NOMO-1 (cell line): ENCODE measurements at regions not wholly inside any gene's neighbourhood (a gene's known extent, or its start where the extent isn't known, plus 50 kb on each side); places are given as distances from the start of the nearest gene placed in this dataset.
"Not testable (repeated sequence)": the region's sequence is repeated elsewhere in the genome, so short reads cannot be mapped to it uniquely, and the experiment has no call there.

Experiments used
- DNase-seq, 2 experiments: peaks; one replicate each; lab custom pipeline; 2025; ENCODE audit not compliant: unreplicated experiment in 2 of 2; lab: John Stamatoyannopoulos, UW

- DNase-seq: peak in 1 of 2 experiments; percentile 57
Observed at GRCh38 chr6:53446151-53446550, 97.4 kb upstream of the ELOVL5 start.

- DNase-seq: no peak
Observed at GRCh38 chr6:53441761-53442160, 93.0 kb upstream of the ELOVL5 start.

- DNase-seq: no peak
Observed at GRCh38 chr6:53441035-53441493, 92.3 kb upstream of the ELOVL5 start.

- DNase-seq: no peak
Observed at GRCh38 chr6:53440336-53440945, 91.7 kb upstream of the ELOVL5 start.

- DNase-seq: no peak
Observed at GRCh38 chr6:53439556-53439955, 90.8 kb upstream of the ELOVL5 start.

- peak; percentile 52 to 73 for DNase-seq
Observed at GRCh38 chr6:53437557-53438202, 88.9 kb upstream of the ELOVL5 start.

GRCh38 chr6:53436526-53437303 is 88.0 kb upstream of the ELOVL5 start:
- DNase-seq: no peak

- no peak for DNase-seq
Observed at GRCh38 chr6:53433951-53434285, 85.2 kb upstream of the ELOVL5 start.

- peak in 1 of 2 experiments; percentile 46 for DNase-seq
Observed at GRCh38 chr6:53433261-53433950, 84.7 kb upstream of the ELOVL5 start.

GRCh38 chr6:53432318-53433161 is 83.8 kb upstream of the ELOVL5 start:
- DNase-seq: peak; percentile 73 to 83

GRCh38 chr6:53431704-53432103 is 83.0 kb upstream of the ELOVL5 start:
- peak in 1 of 2 experiments; percentile 12 for DNase-seq

GRCh38 chr6:53429401-53429800 is 80.7 kb upstream of the ELOVL5 start:
- no peak for DNase-seq

- DNase-seq: no peak
Observed at GRCh38 chr6:53428886-53429285, 80.1 kb upstream of the ELOVL5 start.

GRCh38 chr6:53426667-53427270 is 78.0 kb upstream of the ELOVL5 start:
- no peak for DNase-seq

- no peak for DNase-seq
Observed at GRCh38 chr6:53426117-53426516, 77.4 kb upstream of the ELOVL5 start.

GRCh38 chr6:53424976-53425718 is 76.4 kb upstream of the ELOVL5 start:
- DNase-seq: no peak

- DNase-seq: peak; percentile 28 to 42
Observed at GRCh38 chr6:53424300-53424699, 75.5 kb upstream of the ELOVL5 start.

GRCh38 chr6:53423560-53423959 is 74.8 kb upstream of the ELOVL5 start:
- not testable (repeated sequence) for DNase-seq

- DNase-seq: no peak
Observed at GRCh38 chr6:53419026-53419425, 70.3 kb upstream of the ELOVL5 start.
